Neural progenitor cell (in vitro differentiated cells): ENCODE measurements at regions not wholly inside any gene's neighbourhood (a gene's known extent, or its start where the extent isn't known, plus 50 kb on each side); places are given as distances from the start of the nearest gene placed in this dataset.
A peak's percentile ranks its signal among the peaks of the same experiment; 100 is the strongest.

Experiments used
- DNase-seq: peaks from one replicate; pipeline ENCODE4 v3.0.0-alpha.2; 2016; ENCODE audit warnings: low spot score
- H2AFZ ChIP-seq: fragments of 200-600 bp; sonication (generic); replicated peaks from 2 replicates; pipeline ENCODE4 v1.6.1; 2016; ENCODE audit warnings: antibody characterized with exemption
- H3F3A ChIP-seq: fragments of 200-600 bp; sonication (generic); 2 replicates; pipeline ENCODE4 v1.6.1; 2016; ENCODE audit warnings: antibody characterized with exemption, low read depth
- H3K27ac ChIP-seq: fragments of 200-600 bp; sonication (generic); 2 replicates; pipeline ENCODE4 v1.5.1; 2016; ENCODE audit warnings: mild to moderate bottlenecking
- H3K27me3 ChIP-seq: fragments of 200-600 bp; sonication (generic); 2 replicates; pipeline ENCODE4 v1.6.1; 2016; ENCODE audit warnings: mild to moderate bottlenecking, moderate library complexity
- H3K36me3 ChIP-seq: fragments of 200-600 bp; sonication (generic); 2 replicates; pipeline ENCODE4 v1.5.1; 2016
- H3K4me1 ChIP-seq: fragments of 200-600 bp; sonication (generic); 2 replicates; pipeline ENCODE4 v1.6.1; 2016; ENCODE audit warnings: mixed run types
- H3K4me2 ChIP-seq: fragments of 200-600 bp; sonication (generic); 2 replicates; pipeline ENCODE4 v1.6.1; 2016
- H3K4me3 ChIP-seq: fragments of 200-600 bp; sonication (generic); 2 replicates; pipeline ENCODE4 v1.5.1; 2016
- H3K79me2 ChIP-seq: fragments of 200-600 bp; sonication (generic); 2 replicates; pipeline ENCODE4 v1.6.1; 2016; ENCODE audit warnings: low read depth
- H3K9ac ChIP-seq: fragments of 200-600 bp; sonication (generic); 2 replicates; pipeline ENCODE4 v1.6.1; 2016
- H3K9me3 ChIP-seq: fragments of 200-600 bp; sonication (generic); 2 replicates; pipeline ENCODE4 v1.5.1; 2016; ENCODE audit warnings: low read depth
- H4K20me1 ChIP-seq: fragments of 200-600 bp; sonication (generic); 2 replicates; pipeline ENCODE4 v1.6.1; 2016; ENCODE audit warnings: low read depth
- H3K27ac Mint-ChIP-seq: 3 replicates; pipeline ENCODE4 v1.8.0; 2021; ENCODE audit warnings: mixed read lengths
- H3K27me3 Mint-ChIP-seq: 2 replicates; pipeline ENCODE4 v1.8.0; 2022; ENCODE audit warnings: low read depth, mild to moderate bottlenecking, inconsistent platforms, moderate library complexity, mixed read lengths; ENCODE audit not compliant: insufficient read depth
- H3K36me3 Mint-ChIP-seq: 3 replicates; pipeline ENCODE4 v1.8.0; 2021; ENCODE audit warnings: mixed read lengths
- H3K4me1 Mint-ChIP-seq: 3 replicates; pipeline ENCODE4 v1.8.0; 2021; ENCODE audit warnings: mixed read lengths
- H3K4me3 Mint-ChIP-seq: 3 replicates; pipeline ENCODE4 v1.8.0; 2021; ENCODE audit warnings: mild to moderate bottlenecking, moderate library complexity, mixed read lengths
- H3K9me3 Mint-ChIP-seq: 3 replicates; pipeline ENCODE4 v1.8.0; 2020; ENCODE audit warnings: mixed read lengths
- CTCF ChIP-seq: fragments of 200-600 bp; sonication (generic); IDR thresholded peaks from 2 replicates; pipeline ENCODE4 v1.5.1; 2017; ENCODE audit warnings: antibody characterized with exemption, mild to moderate bottlenecking
- EZH2 ChIP-seq: fragments of 200-600 bp; sonication (generic); IDR thresholded peaks from 2 replicates; pipeline ENCODE4 v1.6.1; 2017; ENCODE audit warnings: antibody characterized with exemption, mild to moderate bottlenecking, moderate library complexity
- EZH2phosphoT487 ChIP-seq: fragments of 200-600 bp; sonication (generic); IDR thresholded peaks from 2 replicates; pipeline ENCODE4 v1.6.1; 2017; ENCODE audit warnings: antibody characterized with exemption

DNA sequence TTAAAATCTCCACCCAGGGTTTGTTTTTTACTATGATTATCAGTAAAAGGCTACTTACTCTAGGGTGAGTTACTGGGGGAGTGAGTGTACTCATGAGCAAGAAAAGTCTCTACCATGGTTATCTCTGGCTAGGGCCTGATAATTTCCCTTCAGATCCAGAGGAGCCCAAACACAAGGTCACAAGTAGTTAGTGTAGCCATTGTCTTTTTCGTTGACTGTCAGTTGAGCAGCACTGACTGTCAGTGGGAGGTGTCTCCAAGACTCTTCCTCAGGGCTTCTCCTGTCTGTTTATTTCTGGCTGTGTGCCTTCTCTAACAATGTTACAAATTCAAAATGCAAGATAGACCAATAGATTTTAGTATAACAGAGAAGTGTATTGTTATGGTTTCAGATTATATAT, 181.2 kb upstream of the MIS18BP1 start:
- no peaks in the 10 kb centered on the region for H3F3A ChIP-seq
- H3K4me3 ChIP-seq: no peak overlapping the region
- no peak overlapping the region for H3K27ac ChIP-seq
- H2AFZ ChIP-seq: no peak overlapping the region
- no peak for DNase-seq
- Mint-ChIP-seq H3K27me3 (no peaks in the 10 kb centered on the region), H3K4me1 (peaks cover 7% of the 10 kb centered on the region), H3K4me3 (no peak overlapping the region), H3K36me3 (no peaks in the 10 kb centered on the region), H3K27ac (no peak overlapping the region), H3K9me3 (peaks cover 3% of the 10 kb centered on the region)
- H4K20me1 ChIP-seq: no peaks in the 10 kb centered on the region
- no peak overlapping the region for H3K9ac ChIP-seq
- H3K36me3 ChIP-seq: no peaks in the 10 kb centered on the region
- no peaks in the 10 kb centered on the region for H3K4me1 ChIP-seq
- H3K27me3 ChIP-seq: no peaks in the 10 kb centered on the region
- no peak overlapping the region for H3K4me2 ChIP-seq
- no peak for TF ChIP-seq CTCF
- no peak for TF ChIP-seq EZH2
- TF ChIP-seq EZH2phosphoT487: no peak
- no peaks in the 10 kb centered on the region for H3K79me2 ChIP-seq
- H3K9me3 ChIP-seq: no peaks in the 10 kb centered on the region

DNA sequence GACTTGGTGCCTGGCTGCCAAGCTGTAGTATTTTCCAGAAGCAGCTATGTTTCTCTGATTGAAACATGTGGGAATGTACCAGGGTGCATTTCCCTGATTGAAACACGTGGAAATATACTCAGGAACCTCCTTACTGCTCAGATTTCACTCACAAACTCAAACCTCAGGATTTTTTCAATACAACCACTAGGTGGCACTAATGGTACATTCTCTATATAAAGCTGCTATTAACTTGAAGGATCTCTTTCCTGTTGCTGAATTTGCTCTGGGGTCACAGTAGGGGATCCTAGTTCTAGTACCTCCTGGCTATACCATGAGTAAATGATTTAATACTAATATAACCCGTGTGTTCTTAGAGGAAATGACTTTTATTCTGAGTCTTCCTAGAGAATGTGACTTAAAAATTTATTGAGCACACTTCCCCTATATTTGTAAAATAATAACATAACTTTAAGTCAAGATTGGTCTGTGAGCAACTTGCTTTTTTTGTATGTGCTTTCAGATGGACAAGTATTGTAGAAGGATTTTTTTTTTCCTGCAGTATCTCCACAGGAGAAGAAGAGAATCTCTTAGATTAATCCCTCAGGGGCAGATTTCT, 173.8 kb upstream of the MIS18BP1 start:
- H3K79me2 ChIP-seq: no peaks in the 10 kb centered on the region
- H3F3A ChIP-seq: no peaks in the 10 kb centered on the region
- peak; percentile 75 for DNase-seq
- no peak overlapping the region for H3K4me2 ChIP-seq
- H3K9ac ChIP-seq: no peak overlapping the region
- no peaks in the 10 kb centered on the region for H4K20me1 ChIP-seq
- H3K4me3 ChIP-seq: no peak overlapping the region
- peak overlapping the region; percentile 1 for H2AFZ ChIP-seq
- H3K4me1 Mint-ChIP-seq: peaks cover 6% of the 10 kb centered on the region
- H3K9me3 ChIP-seq: no peaks in the 10 kb centered on the region
- H3K27me3 Mint-ChIP-seq: no peaks in the 10 kb centered on the region
- TF ChIP-seq EZH2phosphoT487: no peak
- no peak for TF ChIP-seq EZH2
- TF ChIP-seq CTCF: peak; percentile 79
- no peaks in the 10 kb centered on the region for H3K36me3 ChIP-seq
- H3K9me3 Mint-ChIP-seq: peaks cover 3% of the 10 kb centered on the region
- no peak overlapping the region for H3K27ac ChIP-seq
- no peaks in the 10 kb centered on the region for H3K27me3 ChIP-seq
- H3K4me3 Mint-ChIP-seq: no peak overlapping the region
- no peaks in the 10 kb centered on the region for H3K4me1 ChIP-seq
- no peak overlapping the region for H3K27ac Mint-ChIP-seq
- no peaks in the 10 kb centered on the region for H3K36me3 Mint-ChIP-seq

DNA sequence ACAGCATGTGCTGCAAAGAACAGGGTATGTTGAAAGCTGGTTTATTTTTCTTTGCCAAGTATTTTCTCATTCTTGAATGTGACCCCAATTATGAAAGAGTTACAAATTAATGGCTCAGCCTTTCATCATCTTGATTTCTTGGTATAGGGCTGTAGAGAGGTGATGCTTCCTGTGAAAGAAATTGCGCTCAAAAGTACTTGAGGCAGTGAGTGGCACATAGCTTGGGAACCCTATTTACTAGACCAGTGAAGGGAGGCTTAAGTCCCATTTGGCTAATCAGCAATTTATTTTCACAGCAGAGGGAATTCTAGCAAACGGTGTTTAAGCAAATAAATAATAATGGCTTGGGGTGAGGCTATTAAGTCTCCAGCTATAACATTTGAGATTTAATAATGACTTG, 153.9 kb upstream of the MIS18BP1 start:
- no peaks in the 10 kb centered on the region for H3K4me1 Mint-ChIP-seq
- Histone ChIP-seq H3K4me2 (no peak overlapping the region), H3K79me2 (no peaks in the 10 kb centered on the region), H2AFZ (no peak overlapping the region), H3K4me1 (no peaks in the 10 kb centered on the region), H3K36me3 (no peaks in the 10 kb centered on the region), H3K9ac (no peak overlapping the region), H3K27ac (no peak overlapping the region), H3K27me3 (no peaks in the 10 kb centered on the region), H3K4me3 (no peak overlapping the region), H3K9me3 (peaks cover 7% of the 10 kb centered on the region), H4K20me1 (no peaks in the 10 kb centered on the region), H3F3A (no peaks in the 10 kb centered on the region)
- TF ChIP-seq EZH2phosphoT487 (no peak), CTCF (no peak)
- no peak for DNase-seq
- peaks cover 6% of the 10 kb centered on the region for H3K9me3 Mint-ChIP-seq
- H3K36me3 Mint-ChIP-seq: no peaks in the 10 kb centered on the region
- no peak overlapping the region for H3K27ac Mint-ChIP-seq
- H3K4me3 Mint-ChIP-seq: no peak overlapping the region
- peaks cover 7% of the 10 kb centered on the region for H3K27me3 Mint-ChIP-seq
